GM19328 (cell line): ENCODE measurements at regions not wholly inside any gene's neighbourhood (a gene's known extent, or its start where the extent isn't known, plus 50 kb on each side); places are given as distances from the start of the nearest gene placed in this dataset.

Experiments
- ATAC-seq: cut with Tn5 transposase; IDR thresholded peaks from one replicate; pipeline ENCODE4 v1.9.1; 2021; ENCODE audit warnings: mild to moderate bottlenecking, moderate library complexity; ENCODE audit not compliant: unreplicated experiment

DNA sequence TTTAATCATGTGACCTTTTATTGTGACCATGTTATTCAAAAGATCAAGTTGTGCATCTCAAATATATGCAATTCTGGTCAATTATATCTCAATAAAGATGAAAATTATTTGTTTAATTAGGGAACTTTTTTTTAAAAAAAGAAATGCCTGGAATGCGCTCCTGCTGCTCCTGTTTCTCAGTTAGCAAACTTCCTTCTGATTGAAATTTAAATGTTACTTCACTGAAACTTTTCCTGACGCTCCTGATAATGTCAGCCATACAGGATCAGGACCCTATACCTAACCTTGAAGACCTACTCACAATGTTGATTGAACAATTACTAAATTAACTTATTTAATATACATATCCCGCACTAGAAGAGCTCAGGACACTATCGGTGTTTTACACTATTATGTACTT is 190.4 kb downstream of the MACC1 start:
- ATAC-seq, result no peak

DNA sequence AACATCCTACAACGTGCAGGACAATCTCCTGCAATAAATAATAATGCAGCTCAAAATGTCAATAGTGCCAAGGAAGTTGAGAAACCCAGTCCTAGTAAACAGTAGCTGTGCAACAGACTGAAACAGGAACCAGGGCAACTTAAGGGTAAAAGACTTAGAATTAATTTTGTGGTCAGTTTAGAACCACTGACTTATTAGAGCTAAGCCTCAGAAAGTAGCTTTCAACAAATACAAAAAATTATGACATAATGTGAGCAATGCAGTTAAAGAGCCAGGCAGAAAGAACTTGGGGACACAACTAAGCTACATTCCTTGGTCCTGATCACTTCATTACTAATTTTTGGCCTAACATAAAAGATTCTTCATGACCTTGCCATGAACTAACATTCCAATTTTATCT is 195.4 kb downstream of the MACC1 start:
- ATAC-seq, result peak; percentile 68

DNA sequence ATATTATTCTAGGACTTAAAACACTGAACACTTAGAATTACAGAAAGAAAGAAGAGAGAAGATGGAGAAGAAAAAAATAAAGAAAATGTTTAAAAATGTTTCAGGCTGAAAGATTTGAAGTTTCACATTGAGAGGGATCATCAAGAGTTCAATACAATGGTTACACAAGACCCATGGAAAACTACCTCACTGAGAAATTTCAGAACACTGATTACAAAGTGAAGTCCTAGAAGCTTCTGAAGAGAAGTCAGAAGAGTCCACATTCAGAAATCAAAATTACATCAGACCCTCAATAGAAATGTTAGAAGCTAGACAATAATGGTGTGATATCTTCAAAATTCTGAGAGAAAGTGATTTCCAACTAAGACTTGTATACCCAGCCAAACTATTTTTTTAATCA is 196.1 kb downstream of the MACC1 start:
- no peak for ATAC-seq

DNA sequence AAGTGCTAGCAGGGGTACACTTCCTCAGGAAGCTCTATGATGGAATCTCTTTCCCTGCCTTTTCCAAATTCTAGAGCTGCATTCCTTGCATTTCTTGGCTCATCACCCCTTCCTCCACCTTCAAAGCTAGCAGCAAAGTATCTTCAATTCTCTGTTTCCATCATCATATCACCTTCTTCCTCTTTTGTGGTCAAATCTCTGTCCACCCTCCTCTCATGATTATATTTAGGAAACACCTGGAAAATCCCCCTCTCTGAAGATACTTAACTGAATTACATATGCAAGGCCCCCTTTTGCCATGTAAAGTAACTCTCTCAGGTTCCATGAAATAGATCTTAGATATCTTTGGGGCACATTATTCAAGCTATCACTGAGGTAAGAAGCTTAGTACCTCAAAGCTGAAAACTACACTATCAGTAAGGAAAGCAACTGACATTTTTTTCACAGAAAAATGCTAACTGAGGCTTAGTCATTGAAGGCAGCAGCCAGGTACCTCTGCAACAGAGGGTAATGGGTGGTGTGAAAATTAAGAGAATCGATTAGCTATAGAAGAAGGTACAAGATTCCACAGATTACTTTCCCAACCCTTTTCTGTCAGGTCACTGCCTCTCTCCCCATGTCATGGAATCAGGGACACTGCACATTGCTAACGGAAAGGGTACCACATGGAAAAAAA is 197.3 kb downstream of the MACC1 start:
- ATAC-seq, result peak; percentile 66

DNA sequence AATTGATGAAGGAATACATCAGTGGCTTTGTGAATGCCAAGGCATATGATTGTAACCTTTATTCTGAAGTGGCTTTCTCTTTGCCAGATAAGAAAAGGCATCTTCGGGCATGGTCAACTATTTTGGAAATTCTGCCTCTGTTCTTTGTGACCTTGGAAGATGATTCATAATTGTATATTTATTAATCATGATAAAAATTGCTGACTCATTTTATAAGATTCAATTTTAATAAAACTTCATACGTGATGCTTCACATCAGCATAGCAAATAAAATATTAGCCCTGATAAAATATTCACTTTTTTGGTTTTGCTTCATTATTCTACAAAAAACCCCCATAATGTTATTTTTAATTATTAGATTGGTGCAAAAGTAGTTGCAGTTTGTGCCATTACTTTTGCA is 200.5 kb downstream of the MACC1 start:
- ATAC-seq, result no peak

DNA sequence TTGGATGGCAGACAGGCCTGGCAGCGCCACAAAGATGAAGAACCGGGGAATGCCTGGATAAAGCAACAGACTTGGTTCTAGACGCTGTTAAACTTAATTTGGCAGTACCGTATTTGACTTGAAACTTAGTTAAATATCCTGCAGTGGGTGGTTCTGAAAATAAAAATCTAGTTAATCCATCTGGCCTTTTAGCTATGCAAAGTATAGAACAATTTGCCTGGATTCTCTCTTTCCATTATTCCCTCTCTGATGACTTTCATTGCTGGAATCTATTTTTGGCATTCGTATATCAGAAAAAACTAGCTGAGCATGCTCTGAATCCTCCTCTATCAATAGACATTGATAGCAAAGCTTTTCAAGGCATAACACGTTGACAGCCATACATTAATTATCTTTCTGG is 203.6 kb downstream of the MACC1 start:
- no peak for ATAC-seq

DNA sequence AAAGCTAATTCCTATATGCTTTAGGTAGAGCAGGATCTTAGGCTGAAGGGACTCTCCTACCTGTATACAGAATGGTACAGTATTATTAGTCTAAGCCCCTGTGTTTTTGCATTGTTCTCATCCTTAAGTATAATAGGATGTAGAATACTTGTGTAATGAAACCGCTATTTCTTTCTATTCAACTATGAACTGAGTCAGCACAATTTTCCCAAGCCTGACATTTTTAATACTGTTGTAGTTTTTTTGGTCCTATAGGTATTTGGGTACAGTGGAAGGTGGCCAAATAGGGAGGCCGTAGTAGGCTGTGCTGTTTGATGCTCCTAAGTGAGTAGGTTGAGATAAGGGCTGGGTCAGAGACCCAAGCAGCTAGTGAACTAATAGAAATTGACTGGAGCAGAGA is 205.1 kb downstream of the MACC1 start:
- ATAC-seq, result no peak

DNA sequence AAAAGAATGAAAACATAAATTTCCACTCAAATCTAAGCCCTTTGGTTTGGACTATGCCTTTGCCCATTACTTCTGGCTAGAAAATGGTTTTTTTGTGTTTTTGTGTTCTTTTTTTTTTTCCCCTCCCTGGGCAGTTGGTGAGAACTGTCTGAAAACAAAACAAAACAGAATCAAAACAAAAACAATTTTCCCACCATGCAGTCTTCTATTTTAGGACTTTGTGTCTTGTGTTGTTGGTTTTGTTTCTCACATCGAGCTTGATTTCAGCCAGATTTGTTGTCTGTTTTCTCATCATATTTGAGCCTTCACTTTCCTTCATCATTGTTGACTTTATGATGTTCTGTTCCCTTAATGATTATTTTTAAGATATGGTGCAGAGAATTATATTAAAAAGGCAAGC is 206.3 kb downstream of the MACC1 start:
- ATAC-seq, result no peak

DNA sequence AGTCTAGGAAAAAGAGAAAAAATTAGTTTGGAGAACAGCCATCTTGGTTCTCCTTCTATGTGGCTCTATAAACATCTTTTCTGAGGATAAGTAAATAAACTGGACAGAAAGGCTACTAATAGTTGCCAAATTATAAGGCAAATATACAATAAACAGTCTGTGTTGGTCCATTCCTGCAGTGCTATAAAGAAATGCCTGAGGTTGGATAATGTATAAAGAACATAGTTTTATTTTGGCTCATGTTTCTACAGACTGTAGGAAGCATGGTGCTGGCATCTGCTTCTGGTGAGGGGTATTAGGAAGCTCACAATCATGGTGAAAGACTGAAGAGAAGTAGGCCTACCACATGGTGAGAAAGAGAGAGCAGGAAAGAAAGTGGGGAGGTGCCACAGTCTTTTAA is 209.7 kb downstream of the MACC1 start:
- no peak for ATAC-seq

DNA sequence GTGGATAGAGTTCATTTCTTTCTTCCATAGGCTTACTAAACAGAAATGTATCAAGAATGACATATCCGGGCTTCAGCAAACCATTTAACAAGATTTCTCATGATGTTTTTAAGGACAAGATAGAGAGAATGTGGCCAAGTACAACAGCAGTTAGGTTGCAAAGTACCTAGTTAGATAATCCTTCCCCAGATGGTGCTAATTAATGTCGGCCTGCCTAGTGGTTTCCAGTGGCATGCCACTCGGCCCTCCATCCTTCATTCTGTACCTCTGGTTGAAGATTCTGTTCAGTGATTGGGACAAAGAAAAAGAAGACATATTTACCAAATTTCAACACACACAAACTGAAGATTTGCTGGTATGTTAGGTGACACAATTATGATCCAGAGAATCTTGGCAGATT is 212.1 kb downstream of the MACC1 start:
- ATAC-seq, result no peak

DNA sequence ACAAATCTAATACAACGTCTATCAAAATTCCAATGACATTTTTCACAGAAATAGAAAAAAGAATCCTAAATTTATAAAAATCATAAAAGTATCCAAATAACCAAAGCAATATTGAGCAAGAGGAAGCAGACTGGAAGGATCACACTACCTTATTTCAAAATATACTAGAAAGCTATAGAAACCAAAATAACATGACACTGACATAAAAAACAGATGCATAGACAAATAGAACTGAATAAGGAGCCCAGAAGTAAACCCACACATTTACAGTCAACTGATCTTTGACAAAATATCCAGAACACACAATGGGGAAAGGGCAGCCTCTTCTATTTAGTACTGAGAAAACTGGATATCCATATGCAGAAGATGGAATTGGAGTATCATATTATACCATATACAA is 217.5 kb downstream of the MACC1 start:
- ATAC-seq, result no peak

DNA sequence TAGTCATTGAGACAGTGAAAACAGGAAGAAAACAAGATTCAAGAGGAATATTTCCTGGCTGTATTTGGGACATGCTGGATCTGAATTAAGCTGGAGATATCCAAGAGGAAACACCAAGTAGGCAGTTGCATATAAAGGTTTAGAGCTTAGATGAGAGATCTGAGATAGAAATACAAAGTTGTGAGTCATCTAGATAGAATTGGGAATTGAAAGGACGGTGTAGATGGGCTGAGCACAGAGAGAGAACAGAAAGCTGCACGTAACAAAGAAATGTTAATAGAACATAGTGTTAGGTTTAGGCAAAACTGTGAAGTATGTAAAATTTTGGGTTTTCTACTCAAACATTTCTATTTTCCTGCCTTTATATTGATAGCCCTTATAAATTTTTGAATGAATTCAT is 218.5 kb upstream of the TMEM196 start:
- no peak for ATAC-seq

DNA sequence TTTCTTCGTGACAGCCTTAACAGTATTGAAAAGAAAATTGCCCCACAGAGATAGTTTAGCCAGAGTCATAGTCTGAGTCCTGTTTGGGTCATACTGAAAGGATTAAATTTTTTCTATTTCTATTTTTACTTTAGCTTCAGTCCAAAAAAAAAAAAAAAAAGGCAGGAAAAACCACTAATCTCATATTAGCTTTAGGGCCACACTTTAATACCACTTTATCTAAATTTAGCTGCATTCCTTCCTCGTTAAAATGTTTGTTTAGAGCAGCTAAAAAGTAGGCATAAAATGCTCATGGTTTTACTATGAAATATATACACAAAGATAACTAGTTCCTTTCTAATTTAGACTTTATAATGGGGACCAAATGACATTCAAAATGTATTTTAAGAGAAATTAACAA is 216.5 kb upstream of the TMEM196 start:
- no peak for ATAC-seq

DNA sequence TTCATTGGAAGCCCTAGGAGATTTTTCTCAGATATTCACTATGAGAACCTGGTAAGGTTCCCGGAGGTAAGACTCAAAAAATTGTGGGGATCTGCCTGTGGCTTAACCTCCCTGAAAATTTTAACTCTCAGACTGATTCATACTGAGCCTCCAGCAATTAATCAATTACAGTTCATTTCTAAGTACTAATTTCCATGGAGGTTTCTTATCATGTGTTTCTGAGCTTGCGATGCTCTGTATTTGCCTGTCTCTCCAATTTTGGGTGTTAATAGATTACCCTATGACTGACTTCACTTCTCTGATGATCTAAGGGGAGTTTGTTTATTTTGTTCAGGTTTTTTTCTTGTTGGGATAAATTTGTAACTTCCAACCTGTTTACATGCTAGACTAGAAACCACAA is 215.4 kb upstream of the TMEM196 start:
- no peak for ATAC-seq

DNA sequence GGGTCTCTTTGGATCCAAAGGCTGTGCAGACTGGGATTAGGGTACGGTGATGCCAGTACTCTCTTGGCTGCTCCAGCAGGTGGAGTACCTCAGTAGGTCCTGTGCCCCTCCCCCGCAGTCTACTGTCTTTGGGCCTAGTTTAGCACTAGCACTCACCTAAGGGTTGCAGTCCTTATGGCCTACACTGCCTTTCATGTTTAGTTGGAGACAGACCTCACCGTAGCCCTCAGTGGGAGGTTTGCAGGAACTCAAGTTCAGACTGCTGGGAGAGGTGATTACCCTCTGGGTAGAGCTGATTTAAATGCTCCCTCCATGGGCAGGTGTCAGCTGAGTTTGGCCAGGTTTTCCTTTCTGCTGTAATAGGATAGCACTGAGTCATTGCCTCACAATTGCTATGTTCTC is 210.8 kb upstream of the TMEM196 start:
- ATAC-seq, result no peak

DNA sequence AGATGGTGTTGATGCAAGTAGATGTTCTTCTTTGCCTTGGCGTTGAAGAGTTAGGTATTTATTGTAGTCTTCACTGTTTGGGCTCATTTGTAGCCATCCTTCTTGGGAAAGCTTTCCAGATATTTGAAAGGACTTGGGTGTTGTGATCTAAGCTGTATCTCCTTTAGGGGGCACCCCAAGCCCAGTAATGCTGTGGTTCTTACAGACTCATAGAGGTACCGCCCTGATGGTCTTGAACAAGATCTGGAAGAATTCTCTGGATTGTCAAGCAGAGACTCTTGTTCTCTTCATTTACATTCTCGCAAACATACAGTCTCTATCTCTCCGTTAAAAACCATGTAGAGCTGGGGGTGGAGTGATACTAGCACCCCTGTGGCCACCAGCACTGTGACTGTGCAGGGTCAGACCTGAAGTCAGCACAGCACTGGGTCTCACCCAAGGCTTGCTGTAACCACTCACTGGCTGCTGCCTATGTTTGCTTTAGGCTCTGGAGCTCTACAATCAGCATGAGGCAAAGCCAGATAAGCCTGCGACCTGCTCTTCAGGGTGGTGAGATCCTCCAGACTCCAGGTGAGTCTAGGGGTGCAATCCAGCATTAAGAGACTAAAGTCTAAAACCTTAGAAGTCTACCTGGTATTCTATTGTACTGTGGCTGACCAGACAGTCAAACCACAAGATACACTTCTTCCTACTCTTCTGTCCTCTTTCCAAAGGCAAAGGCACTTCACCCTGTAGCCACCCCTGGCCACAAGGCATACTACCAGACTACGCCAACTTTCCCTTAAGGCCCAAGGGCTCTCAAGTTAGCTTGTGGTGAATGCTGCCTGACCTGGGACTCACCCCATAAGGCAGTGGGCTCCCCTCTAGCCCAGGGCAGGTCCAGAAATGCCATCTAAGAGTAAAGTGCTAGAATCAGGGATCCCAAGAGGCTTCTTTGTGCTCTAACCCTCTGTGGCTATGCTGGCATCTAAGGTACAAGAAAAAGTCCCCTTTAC is 209.7 kb upstream of the TMEM196 start:
- no peak for ATAC-seq

DNA sequence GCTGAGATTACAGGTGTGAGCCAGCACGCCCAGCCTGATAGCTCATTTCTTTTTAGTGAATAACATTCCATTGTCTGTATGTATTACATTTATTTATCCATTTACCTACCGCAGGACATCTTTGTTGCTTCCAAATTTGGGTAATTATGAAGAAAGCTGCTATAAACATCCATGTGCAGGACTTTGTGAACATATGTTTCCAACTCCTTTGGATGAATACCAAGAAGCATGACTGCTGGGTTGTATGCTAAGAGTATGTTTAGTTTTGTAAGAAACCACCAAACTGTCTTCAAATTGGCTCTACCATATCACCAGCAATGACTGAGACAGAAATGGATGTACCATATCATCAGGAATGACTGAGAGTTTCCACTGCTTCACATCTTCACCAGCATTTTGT is 200.2 kb upstream of the TMEM196 start:
- ATAC-seq, result no peak

DNA sequence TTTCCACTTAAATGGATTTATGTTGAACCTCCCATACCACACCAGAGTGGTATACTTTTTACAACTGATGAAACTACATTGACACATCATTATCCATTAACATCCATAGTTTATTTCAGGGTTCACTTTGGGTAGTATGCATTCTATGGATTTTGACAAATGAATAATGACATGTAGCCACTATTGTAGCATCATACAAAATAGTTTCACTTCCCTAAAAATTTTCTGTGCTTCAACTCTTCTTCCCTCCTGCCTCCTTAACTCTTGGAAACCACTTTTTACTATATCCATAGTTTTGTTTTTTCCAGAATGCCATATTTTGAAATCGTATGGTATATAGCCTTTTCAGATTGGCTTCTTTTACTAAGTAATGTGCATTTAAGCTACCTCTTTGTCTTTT is 199.5 kb upstream of the TMEM196 start:
- ATAC-seq, result no peak

DNA sequence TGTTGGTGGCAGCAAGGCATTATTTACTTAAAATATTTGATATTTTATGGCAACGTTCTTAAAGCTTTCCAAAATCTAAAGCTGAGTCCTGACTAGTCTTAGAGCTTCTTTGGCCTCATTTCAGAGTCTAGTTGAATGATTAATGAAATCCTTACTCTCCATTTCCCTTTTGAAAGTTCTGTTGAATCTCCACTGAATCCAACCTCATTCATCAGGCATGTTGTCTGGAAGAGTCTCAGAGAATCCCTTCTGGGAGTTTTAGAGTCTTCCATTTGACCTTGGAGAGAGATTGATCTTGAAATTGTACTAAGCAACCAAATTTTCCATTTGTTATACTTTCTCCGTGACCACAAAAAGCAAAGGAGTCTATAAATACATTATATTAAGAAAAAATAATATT is 198.5 kb upstream of the TMEM196 start:
- ATAC-seq, result no peak

DNA sequence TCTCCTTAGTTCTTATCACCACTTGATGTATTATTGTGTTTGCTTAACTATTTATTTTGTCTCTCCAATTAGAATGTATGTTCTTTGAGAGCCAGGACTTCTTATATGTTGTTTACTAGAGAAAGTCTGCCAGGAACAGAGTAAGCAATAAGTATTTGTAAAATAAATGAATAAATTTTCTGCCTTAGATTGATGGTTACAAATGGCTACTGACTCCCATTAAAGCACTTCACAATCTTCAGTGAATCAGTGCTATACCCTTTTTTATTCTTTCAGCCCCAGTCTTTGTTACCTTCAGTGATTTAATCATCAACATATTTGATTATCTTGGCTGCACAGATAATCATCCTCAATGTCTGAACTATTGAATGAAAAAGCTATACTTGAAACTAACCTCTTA is 197.1 kb upstream of the TMEM196 start:
- ATAC-seq, result no peak

DNA sequence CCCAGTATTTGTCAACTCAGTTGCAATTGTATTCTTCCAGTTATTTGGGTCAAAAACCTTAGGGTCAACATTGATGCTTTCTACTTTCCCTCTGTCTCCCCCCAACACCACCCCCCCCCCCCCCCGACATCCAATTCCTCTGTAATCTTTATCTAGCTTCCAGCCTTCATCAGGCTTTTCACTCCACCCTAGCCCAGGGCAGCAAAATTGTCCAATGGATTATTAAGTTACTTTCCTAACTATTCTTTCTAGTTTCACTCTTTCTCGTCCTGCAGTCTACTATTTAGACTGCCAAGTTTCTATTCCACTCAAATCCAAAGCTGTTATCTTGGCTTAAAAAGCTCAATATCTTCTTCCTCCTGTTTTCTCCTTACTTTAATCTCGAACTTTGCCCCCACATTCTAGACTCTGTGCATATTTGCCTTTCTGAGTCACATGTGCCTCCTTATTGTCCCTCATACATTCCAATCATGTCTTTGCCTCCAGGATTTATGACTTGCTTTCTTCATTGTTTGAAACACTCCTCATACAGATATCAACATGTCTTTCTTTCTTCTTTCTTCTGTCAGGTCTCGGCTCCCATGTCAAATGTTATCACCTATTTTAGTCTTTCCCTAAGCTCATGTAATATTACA is 196.6 kb upstream of the TMEM196 start:
- no peak for ATAC-seq

DNA sequence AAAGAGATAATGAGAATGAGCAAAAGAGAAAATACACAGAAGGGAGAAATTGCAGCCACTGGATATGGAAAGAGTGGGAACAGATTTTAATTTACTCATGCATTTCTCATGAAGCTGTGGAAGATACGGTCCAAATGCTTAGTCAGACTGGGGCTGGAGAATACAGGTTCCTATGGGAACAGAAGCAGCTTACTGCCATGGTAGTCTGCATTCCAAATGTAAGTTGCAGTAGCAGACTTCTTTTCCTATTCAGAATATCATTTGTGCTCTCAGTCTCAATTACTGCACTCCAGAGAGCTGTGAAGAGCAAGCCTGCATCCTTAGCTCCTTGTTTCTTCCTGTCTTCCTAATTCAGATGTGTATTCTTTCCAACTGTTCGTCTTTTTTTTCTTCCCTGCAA is 190.8 kb upstream of the TMEM196 start:
- no peak for ATAC-seq
